GM18519 (cell line): ENCODE measurements at regions not wholly inside any gene's neighbourhood (a gene's known extent, or its start where the extent isn't known, plus 50 kb on each side); places are given as distances from the start of the nearest gene placed in this dataset.
"Not testable (repeated sequence)": the region's sequence is repeated elsewhere in the genome, so short reads cannot be mapped to it uniquely, and the experiment has no call there.

Experiments used
- ATAC-seq: cut with Tn5 transposase; IDR thresholded peaks from one replicate; pipeline ENCODE4 v1.9.1; 2021; ENCODE audit warnings: mild to moderate bottlenecking, moderate library complexity; ENCODE audit not compliant: unreplicated experiment, low FRiP score

GRCh38 chr9:17083258-17083657 lies 51.6 kb upstream of the CNTLN start:
- no peak for ATAC-seq

DNA sequence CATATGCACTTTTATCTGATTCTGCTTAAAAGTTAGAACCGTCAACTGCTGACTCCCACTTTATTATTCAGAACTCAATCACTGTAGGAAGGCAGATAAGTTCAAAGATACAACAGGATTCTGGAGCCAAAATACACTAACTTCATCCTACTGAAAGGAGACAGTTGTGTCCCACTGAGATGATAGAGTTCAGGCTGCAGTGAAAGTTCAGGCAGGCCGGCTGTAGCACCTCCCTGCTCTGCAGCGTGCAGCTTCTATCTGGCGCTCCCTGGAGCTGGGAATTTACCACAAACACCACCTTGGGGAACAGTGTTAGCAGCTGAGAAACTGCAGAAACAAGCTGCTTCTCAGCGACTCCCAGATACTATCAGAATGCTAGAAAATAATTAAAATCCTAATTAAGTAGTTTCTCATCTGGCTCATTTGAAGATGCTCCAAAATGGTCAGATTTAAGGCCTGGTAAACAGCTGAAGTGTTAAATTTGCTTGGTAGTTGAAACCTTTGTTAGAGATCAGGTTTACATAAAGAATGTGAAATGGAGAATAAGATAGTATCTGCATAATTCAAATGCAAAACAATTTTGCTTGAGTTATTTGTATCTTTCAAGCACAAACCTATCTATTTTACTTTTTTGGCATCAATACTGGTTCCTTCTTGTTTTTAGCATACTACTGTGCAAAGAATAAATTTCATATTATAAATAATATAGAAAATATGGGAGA lies 52.3 kb upstream of the CNTLN start:
- ATAC-seq = no peak

DNA sequence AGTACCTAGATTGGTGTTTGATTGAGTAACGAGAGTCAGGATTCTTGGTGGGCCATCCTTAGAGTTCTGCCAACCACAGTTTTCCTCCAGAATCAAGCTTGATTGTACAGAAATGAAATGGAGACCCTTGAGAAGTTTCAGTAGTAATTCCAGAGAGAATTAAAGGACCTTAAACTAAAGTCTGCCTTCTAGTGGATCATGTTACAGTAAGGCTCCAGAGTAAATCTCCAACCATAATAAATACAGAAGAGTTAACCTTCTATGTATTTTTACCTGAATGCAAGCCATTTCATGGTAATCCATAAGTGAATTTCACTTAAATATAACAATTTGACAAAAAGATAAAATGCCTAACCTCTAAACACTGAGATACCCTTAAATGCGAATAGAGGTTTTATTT lies 53.0 kb upstream of the CNTLN start:
- ATAC-seq = no peak

DNA sequence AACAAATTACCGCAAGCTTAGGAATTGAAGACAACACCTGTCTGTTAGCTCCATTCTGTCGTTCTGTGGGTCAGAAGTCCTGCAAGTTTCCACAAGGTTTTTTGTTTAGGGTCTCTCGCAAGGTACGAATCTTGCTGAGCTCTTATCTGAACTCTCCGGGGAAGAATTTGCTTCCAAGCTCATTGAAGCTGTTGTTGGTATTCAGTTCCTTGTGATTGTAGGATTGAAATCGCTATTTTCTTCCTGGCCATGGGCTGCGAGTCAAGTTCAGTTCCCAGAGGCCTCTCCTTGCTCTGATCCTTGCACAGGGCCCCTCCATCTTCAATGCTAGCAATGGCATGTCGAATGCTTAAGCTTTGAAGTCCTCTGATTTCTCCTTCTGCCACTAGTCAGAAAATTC lies 53.5 kb upstream of the CNTLN start:
- ATAC-seq = no peak

DNA sequence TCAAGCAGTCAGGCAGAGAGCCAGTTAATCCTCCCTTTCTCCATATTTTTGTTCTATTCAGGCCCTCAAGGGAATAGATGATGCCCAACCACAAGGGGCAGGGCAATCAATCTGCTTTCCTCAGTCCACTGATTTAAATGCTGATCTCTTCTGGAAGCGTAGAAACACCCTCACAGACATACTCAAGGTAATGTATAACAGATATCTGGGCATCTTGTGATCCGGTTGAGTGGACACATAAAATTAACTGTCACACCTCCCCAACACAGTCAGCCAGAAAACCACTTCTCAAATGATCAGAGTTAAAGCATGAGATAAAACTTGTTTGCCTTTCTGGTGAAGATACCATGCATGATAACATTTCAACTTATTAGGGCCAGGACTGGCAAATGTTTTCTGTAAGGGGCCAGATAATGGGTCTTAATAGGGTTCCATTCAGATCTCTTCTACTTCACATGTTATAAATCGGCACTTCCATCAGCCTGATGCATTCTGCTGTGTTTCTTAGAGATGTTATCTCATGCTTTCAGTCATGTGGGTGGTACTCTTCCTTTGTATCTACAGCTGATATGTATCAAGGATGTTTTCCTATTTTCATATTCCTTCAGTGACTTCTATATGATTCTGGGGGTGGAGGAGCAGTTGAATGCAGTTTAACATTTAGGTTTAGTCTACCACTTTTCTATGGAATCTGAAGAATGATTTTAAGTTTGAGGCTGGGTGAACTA lies 58.9 kb upstream of the CNTLN start:
- no peak for ATAC-seq

- ATAC-seq = no peak
Measured at GRCh38 chr9:17075146-17075757, 59.6 kb upstream of the CNTLN start.

DNA sequence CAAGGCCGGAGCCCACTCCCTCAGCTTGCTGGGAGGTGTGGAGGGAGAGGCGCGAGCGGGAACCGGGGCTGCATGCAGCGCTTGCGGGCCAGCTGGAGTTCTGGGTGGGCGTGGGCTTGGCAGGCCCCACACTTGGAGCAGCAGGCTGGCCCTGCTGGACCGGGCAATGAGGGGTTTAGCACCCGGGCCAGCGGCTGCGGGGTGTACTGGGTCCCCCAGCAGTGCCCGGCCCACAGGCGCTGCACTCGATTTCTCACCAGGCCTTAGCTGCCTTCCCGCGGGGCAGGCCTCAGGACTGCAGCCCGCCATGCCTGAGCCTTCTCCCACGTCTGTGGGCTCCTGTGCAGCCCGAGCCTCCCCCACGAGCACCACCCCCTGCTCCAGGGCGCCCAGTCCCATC lies 62.3 kb upstream of the CNTLN start:
- ATAC-seq = not testable (repeated sequence)

DNA sequence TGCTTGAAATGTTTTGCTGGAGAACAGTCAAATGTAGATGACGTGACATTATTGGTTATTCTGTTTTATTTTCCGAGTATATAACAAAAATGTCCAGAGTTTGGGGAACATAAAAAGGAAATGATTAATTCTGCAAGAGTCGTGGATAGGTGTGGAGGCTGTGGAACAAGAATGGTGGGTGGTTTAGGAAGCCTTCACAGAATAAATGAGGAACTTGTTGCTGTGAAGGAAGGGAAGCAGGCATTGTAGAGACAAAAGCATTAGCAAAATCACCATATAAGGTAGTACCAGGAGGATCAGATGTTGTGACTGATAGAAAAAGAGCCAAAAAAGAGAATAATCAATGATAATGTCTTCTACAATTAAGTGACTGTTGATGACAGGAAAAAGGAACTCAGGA lies 66.2 kb upstream of the CNTLN start:
- no peak for ATAC-seq

- no peak for ATAC-seq
Measured at GRCh38 chr9:17065062-17065461, 69.8 kb upstream of the CNTLN start.

GRCh38 chr9:17064558-17064957 lies 70.3 kb upstream of the CNTLN start:
- no peak for ATAC-seq

DNA sequence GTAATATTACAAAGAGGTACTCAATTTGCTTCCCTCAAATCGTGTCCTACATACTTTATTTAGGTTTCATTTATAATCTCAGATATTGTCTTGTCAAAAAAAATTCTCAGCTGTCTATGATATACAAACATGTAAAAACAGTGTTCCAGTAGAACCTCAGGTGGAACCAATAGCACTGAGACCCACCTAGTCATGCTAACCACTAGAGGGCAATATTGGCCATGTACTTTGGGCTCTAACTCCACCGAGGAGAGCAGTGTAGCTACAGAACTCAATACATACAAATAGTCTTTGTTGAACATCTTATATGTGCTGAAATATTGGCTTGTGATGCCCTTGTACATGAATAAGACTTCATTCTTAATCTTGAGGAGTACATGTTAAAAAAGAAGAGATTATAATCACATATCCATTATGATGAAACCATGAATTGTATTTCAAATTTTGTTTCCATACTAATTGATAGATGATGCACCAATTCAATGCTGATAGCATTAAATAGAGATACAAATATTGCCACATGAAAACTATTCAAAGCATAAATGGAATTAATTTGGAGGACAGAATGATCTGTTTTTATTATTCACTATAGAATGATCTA lies 71.2 kb upstream of the CNTLN start:
- peak; percentile 94 for ATAC-seq

GRCh38 chr9:17062497-17062896 lies 72.3 kb upstream of the CNTLN start:
- ATAC-seq = no peak

GRCh38 chr9:17060450-17060849 lies 74.4 kb upstream of the CNTLN start:
- no peak for ATAC-seq

GRCh38 chr9:17059465-17059864 lies 75.4 kb upstream of the CNTLN start:
- ATAC-seq = no peak

- ATAC-seq = no peak
Measured at GRCh38 chr9:17057729-17058128, 77.1 kb upstream of the CNTLN start.

- ATAC-seq = no peak
Measured at GRCh38 chr9:17052626-17053025, 82.2 kb upstream of the CNTLN start.

DNA sequence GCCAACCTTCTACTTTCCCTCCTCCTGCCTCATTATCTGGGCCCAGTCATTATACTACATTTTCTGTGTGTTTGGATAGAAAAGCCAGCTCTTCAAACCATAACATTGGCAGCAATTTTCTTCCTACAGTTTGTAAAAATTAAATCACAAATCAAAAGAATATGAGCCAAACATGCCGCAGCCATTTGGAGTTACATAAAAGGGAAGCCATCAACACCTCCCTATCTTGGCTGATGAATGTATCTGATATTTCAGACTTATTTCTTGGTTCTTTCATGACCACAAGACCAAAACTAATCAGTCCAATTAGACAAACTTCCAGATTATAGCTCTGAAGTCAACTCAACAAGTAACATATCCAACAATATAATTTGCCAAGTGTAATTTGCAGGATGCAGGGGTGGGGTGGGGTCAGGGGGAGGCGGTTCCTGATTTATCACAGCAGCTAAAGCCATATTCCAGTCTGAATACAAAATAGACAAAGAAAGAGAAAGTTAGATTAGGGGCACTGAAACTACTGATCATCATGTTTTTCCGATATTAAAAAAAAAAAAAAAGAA lies 89.4 kb upstream of the CNTLN start:
- no peak for ATAC-seq

- no peak for ATAC-seq
Measured at GRCh38 chr9:17031546-17031945, 103.3 kb upstream of the CNTLN start.

DNA sequence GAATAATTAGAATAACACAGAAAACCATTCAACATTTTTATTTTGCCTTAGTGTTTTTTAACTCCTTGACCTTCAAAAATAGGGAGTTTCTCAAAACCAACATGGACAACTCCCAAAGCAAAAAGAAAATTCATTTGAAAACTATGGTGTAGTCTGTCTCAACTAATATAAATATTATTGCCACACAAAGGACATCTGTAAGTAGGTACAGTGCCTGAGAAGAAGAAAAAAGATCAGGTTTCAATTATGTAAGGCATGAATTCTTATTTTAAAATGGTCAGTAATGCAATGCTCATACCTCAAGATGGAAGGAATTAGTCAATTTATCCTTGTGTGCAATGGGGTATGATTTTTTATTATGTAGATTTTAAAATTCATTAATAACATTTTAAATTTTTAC lies 109.6 kb upstream of the CNTLN start:
- no peak for ATAC-seq

- no peak for ATAC-seq
Measured at GRCh38 chr9:17024129-17024528, 110.7 kb upstream of the CNTLN start.

DNA sequence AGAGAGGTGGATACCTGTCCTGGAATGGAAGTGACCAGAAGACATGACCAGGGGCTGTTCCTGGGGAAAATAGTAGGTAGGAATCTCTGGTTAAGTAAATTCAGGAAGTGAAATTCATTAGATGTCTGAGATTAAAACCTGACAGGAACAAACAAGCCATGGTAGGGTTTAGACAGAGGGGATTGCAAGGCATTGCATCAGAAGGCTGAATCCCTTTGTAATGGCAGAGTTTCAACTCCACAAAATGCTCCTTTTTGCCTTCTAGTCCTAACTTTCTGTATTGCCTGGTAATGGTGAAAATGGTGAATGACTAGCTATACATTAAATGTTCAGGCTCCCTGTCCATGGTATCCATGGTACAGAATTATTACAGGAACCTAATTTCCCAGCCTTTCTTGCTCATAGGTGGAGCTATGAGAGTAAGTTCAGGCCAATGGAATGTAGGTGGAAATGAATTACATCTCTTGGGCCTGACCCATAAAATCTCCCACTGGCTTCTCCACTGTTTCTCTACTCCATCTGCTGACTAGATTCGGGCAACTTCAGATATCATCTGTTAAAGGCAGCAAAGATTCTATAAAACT lies 113.4 kb upstream of the CNTLN start:
- ATAC-seq = no peak
